GM23338 (cell line): ENCODE measurements at regions not wholly inside any gene's neighbourhood (a gene's known extent, or its start where the extent isn't known, plus 50 kb on each side); places are given as distances from the start of the nearest gene placed in this dataset.

Experiments
- CREB1 ChIP-seq: fragments of 250-450 bp; sonication (Bioruptor Pico); IDR thresholded peaks from 2 replicates; pipeline ENCODE4 v1.5.0; 2020; ENCODE audit warnings: low read depth, mild to moderate bottlenecking, moderate library complexity
- EZH2 ChIP-seq: fragments of 200-600 bp; sonication (generic); IDR thresholded peaks from one replicate; pipeline ENCODE4 v1.8.0; 2017; ENCODE audit warnings: antibody characterized with exemption, mild to moderate bottlenecking, low read depth; ENCODE audit not compliant: unreplicated experiment
- EZH2phosphoT487 ChIP-seq: fragments of 200-600 bp; sonication (generic); IDR thresholded peaks from one replicate; pipeline ENCODE4 v1.8.1; 2018; ENCODE audit warnings: antibody characterized with exemption; ENCODE audit not compliant: unreplicated experiment
- JUNB ChIP-seq: IDR thresholded peaks from one replicate; pipeline ENCODE4 v1.6.1; 2016; ENCODE audit warnings: antibody characterized with exemption; ENCODE audit not compliant: unreplicated experiment
- NANOG ChIP-seq: IDR thresholded peaks from 2 replicates; pipeline ENCODE4 v1.6.1; 2016; ENCODE audit warnings: antibody characterized with exemption, borderline replicate concordance
- POLR2AphosphoS5 ChIP-seq: IDR thresholded peaks from 2 replicates; pipeline ENCODE4 v1.6.1; 2016; ENCODE audit warnings: antibody characterized with exemption, low read depth
- STAT1 ChIP-seq: IDR thresholded peaks from one replicate; pipeline ENCODE4 v1.6.1; 2016; ENCODE audit warnings: antibody characterized with exemption; ENCODE audit not compliant: unreplicated experiment
- ZNF114 ChIP-seq: fragments of 250-450 bp; sonication (Bioruptor Pico); IDR thresholded peaks from 2 replicates; pipeline ENCODE4 v1.5.0; 2020; ENCODE audit warnings: mild to moderate bottlenecking, moderate library complexity
- ZNF331 ChIP-seq: fragments of 250-450 bp; sonication (Bioruptor Pico); IDR thresholded peaks from 2 replicates; pipeline ENCODE4 v1.5.0; 2020; ENCODE audit warnings: low read depth, mild to moderate bottlenecking, moderate library complexity
- TF ChIP-seq, protein P1 (sequence below), 2 experiments: fragments of 200-600 bp in 1 of 2; sonication (generic) in 1 of 2; conservative IDR thresholded peaks; 2 replicates each; pipeline versions ENCODE4 v1.5.1 to v1.6.1; 2016 to 2017; ENCODE audit warnings: antibody characterized with exemption in 2 of 2, low read depth in 2 of 2, mild to moderate bottlenecking in 2 of 2, moderate library complexity in 1 of 2
- TF ChIP-seq, protein P2 (sequence below): IDR thresholded peaks from one replicate; pipeline ENCODE4 v1.6.1; 2018; ENCODE audit warnings: antibody characterized with exemption; ENCODE audit not compliant: unreplicated experiment
- TF ChIP-seq, protein P3 (sequence below): fragments of 250-450 bp; sonication (Bioruptor Pico); IDR thresholded peaks from 2 replicates; pipeline ENCODE4 v1.5.0; 2020; ENCODE audit warnings: mild to moderate bottlenecking, moderate library complexity
- TF ChIP-seq, protein P4 (sequence below): IDR thresholded peaks from 2 replicates; pipeline ENCODE4 v1.6.1; 2016; ENCODE audit warnings: antibody characterized with exemption

DNA sequence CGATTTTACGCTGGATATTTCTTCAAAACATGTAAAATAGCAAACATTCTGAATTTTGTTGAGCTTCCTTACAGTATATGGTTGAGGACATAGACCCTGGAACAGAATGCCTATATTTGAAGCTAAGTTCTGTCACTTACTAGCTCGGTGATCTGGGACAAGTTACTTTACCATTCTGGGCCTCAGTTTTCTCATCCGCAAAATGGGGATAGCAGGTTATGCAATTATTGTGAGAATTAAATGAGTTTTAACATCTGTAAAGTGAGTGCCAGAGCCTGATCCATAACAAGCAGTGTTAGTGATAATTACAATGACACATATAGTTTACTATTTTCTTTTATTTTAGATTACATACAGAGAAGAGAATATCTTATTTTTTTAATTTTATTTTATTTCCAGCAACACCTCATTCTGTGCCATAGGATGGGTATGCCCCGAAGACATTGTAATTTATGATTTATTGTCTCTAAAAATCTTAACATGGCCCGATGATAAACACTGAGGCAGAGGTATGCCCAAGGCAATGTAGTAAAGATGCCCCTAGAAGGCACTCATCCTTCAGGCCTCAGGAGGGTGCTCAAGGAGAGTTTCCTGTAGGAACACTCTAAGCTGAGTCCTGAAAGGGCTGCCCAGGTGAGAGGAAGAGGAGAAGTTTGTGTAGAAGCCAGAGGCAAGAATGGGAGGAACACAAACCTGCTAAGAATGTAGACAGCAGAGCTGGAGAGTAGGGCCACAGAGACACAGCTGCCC is 250.9 kb downstream of the BCL11A start:
- TF ChIP-seq, protein P1, sequence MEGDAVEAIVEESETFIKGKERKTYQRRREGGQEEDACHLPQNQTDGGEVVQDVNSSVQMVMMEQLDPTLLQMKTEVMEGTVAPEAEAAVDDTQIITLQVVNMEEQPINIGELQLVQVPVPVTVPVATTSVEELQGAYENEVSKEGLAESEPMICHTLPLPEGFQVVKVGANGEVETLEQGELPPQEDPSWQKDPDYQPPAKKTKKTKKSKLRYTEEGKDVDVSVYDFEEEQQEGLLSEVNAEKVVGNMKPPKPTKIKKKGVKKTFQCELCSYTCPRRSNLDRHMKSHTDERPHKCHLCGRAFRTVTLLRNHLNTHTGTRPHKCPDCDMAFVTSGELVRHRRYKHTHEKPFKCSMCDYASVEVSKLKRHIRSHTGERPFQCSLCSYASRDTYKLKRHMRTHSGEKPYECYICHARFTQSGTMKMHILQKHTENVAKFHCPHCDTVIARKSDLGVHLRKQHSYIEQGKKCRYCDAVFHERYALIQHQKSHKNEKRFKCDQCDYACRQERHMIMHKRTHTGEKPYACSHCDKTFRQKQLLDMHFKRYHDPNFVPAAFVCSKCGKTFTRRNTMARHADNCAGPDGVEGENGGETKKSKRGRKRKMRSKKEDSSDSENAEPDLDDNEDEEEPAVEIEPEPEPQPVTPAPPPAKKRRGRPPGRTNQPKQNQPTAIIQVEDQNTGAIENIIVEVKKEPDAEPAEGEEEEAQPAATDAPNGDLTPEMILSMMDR (conservative IDR thresholded peaks at IDR 0.05; ENCODE audit: low read depth in 2 of 2), result peak; percentile 33 to 51; a peak in 3 of 4 replicates
- TF ChIP-seq EZH2phosphoT487 (no peak), POLR2AphosphoS5 (no peak), JUNB (no peak), EZH2 (no peak), ZNF114 (CRISPR knock-in tag) (no peak), CREB1 (CRISPR knock-in tag) (no peak), STAT1 (no peak), NANOG (no peak), ZNF331 (CRISPR knock-in tag) (no peak)
- TF ChIP-seq, protein P2, sequence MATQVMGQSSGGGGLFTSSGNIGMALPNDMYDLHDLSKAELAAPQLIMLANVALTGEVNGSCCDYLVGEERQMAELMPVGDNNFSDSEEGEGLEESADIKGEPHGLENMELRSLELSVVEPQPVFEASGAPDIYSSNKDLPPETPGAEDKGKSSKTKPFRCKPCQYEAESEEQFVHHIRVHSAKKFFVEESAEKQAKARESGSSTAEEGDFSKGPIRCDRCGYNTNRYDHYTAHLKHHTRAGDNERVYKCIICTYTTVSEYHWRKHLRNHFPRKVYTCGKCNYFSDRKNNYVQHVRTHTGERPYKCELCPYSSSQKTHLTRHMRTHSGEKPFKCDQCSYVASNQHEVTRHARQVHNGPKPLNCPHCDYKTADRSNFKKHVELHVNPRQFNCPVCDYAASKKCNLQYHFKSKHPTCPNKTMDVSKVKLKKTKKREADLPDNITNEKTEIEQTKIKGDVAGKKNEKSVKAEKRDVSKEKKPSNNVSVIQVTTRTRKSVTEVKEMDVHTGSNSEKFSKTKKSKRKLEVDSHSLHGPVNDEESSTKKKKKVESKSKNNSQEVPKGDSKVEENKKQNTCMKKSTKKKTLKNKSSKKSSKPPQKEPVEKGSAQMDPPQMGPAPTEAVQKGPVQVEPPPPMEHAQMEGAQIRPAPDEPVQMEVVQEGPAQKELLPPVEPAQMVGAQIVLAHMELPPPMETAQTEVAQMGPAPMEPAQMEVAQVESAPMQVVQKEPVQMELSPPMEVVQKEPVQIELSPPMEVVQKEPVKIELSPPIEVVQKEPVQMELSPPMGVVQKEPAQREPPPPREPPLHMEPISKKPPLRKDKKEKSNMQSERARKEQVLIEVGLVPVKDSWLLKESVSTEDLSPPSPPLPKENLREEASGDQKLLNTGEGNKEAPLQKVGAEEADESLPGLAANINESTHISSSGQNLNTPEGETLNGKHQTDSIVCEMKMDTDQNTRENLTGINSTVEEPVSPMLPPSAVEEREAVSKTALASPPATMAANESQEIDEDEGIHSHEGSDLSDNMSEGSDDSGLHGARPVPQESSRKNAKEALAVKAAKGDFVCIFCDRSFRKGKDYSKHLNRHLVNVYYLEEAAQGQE, result no peak
- TF ChIP-seq, protein P3, sequence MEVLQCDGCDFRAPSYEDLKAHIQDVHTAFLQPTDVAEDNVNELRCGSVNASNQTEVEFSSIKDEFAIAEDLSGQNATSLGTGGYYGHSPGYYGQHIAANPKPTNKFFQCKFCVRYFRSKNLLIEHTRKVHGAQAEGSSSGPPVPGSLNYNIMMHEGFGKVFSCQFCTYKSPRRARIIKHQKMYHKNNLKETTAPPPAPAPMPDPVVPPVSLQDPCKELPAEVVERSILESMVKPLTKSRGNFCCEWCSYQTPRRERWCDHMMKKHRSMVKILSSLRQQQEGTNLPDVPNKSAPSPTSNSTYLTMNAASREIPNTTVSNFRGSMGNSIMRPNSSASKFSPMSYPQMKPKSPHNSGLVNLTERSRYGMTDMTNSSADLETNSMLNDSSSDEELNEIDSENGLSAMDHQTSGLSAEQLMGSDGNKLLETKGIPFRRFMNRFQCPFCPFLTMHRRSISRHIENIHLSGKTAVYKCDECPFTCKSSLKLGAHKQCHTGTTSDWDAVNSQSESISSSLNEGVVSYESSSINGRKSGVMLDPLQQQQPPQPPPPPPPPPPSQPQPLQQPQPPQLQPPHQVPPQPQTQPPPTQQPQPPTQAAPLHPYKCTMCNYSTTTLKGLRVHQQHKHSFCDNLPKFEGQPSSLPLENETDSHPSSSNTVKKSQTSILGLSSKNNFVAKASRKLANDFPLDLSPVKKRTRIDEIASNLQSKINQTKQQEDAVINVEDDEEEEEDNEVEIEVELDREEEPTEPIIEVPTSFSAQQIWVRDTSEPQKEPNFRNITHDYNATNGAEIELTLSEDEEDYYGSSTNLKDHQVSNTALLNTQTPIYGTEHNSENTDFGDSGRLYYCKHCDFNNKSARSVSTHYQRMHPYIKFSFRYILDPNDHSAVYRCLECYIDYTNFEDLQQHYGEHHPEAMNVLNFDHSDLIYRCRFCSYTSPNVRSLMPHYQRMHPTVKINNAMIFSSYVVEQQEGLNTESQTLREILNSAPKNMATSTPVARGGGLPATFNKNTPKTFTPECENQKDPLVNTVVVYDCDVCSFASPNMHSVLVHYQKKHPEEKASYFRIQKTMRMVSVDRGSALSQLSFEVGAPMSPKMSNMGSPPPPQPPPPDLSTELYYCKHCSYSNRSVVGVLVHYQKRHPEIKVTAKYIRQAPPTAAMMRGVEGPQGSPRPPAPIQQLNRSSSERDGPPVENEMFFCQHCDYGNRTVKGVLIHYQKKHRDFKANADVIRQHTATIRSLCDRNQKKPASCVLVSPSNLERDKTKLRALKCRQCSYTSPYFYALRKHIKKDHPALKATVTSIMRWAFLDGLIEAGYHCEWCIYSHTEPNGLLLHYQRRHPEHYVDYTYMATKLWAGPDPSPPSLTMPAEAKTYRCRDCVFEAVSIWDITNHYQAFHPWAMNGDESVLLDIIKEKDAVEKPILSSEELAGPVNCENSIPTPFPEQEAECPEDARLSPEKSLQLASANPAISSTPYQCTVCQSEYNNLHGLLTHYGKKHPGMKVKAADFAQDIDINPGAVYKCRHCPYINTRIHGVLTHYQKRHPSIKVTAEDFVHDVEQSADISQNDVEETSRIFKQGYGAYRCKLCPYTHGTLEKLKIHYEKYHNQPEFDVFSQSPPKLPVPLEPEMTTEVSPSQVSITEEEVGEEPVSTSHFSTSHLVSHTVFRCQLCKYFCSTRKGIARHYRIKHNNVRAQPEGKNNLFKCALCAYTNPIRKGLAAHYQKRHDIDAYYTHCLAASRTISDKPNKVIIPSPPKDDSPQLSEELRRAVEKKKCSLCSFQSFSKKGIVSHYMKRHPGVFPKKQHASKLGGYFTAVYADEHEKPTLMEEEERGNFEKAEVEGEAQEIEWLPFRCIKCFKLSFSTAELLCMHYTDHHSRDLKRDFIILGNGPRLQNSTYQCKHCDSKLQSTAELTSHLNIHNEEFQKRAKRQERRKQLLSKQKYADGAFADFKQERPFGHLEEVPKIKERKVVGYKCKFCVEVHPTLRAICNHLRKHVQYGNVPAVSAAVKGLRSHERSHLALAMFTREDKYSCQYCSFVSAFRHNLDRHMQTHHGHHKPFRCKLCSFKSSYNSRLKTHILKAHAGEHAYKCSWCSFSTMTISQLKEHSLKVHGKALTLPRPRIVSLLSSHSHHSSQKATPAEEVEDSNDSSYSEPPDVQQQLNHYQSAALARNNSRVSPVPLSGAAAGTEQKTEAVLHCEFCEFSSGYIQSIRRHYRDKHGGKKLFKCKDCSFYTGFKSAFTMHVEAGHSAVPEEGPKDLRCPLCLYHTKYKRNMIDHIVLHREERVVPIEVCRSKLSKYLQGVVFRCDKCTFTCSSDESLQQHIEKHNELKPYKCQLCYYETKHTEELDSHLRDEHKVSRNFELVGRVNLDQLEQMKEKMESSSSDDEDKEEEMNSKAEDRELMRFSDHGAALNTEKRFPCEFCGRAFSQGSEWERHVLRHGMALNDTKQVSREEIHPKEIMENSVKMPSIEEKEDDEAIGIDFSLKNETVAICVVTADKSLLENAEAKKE (CRISPR knock-in tag), result no peak
- TF ChIP-seq, protein P4, sequence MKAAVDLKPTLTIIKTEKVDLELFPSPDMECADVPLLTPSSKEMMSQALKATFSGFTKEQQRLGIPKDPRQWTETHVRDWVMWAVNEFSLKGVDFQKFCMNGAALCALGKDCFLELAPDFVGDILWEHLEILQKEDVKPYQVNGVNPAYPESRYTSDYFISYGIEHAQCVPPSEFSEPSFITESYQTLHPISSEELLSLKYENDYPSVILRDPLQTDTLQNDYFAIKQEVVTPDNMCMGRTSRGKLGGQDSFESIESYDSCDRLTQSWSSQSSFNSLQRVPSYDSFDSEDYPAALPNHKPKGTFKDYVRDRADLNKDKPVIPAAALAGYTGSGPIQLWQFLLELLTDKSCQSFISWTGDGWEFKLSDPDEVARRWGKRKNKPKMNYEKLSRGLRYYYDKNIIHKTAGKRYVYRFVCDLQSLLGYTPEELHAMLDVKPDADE, result no peak
